WTC11 (cell line): ENCODE measurements at regions not wholly inside any gene's neighbourhood (a gene's known extent, or its start where the extent isn't known, plus 50 kb on each side); places are given as distances from the start of the nearest gene placed in this dataset.

ENCODE experiments used
- ATAC-seq: fragments of 200-7000 bp; cut with Tn5 transposase; 2 replicates; pipeline ENCODE4 v1.10.0; 2021; ENCODE audit warnings: mild to moderate bottlenecking, moderate library complexity
- CTCF ChIA-PET: fragments of 300-600 bp; sonication (Branson Sonifier 250); formaldehyde crosslinking; loops from one replicate; lab custom pipeline; 2021; ENCODE audit warnings: antibody characterized with exemption; lab: Charles Lee
- POLR2A ChIA-PET: fragments of 350-600 bp; sonication (Branson Sonifier 250); formaldehyde crosslinking; loops from one replicate; lab custom pipeline; 2021; ENCODE audit warnings: antibody characterized with exemption; lab: Charles Lee
- DNase-seq: peaks from one replicate; pipeline ENCODE4 v3.0.0; 2021; ENCODE audit warnings: low spot score
- H3K27ac Mint-ChIP-seq: 2 replicates; pipeline ENCODE4 v1.8.0; 2021; ENCODE audit warnings: mixed read lengths
- H3K27me3 Mint-ChIP-seq: 2 replicates; pipeline ENCODE4 v1.8.0; 2021; ENCODE audit warnings: low read depth, mild to moderate bottlenecking, moderate library complexity, mixed read lengths
- H3K36me3 Mint-ChIP-seq: 2 replicates; pipeline ENCODE4 v1.8.0; 2021; ENCODE audit warnings: mixed read lengths
- H3K4me1 Mint-ChIP-seq: 2 replicates; pipeline ENCODE4 v1.8.0; 2022; ENCODE audit warnings: mixed read lengths
- H3K4me3 Mint-ChIP-seq: 2 replicates; pipeline ENCODE4 v1.8.0; 2021; ENCODE audit warnings: mild to moderate bottlenecking, moderate library complexity, mixed read lengths
- H3K9me3 Mint-ChIP-seq: 2 replicates; pipeline ENCODE4 v1.8.0; 2021; ENCODE audit warnings: mixed read lengths
- ATF1 ChIP-seq: sonication (generic); formaldehyde crosslinking; IDR thresholded peaks from 2 replicates; pipeline ENCODE4 v1.8.1; 2023; ENCODE audit warnings: mild to moderate bottlenecking, moderate library complexity, missing genetic modification reagents
- ATF6 ChIP-seq: sonication (generic); formaldehyde crosslinking; IDR thresholded peaks from 2 replicates; pipeline ENCODE4 v1.8.1; 2023; ENCODE audit warnings: mild to moderate bottlenecking, missing genetic modification reagents
- ELF4 ChIP-seq: sonication (generic); formaldehyde crosslinking; IDR thresholded peaks from 2 replicates; pipeline ENCODE4 v1.8.1; 2022; ENCODE audit warnings: low read depth, mild to moderate bottlenecking, moderate library complexity, missing genetic modification reagents
- HMGA2 ChIP-seq: fragments of 250-450 bp; sonication (Bioruptor Pico); IDR thresholded peaks from 2 replicates; pipeline ENCODE4 v1.4.0; 2021; ENCODE audit warnings: mild to moderate bottlenecking, moderate library complexity
- JUN ChIP-seq: sonication (generic); formaldehyde crosslinking; IDR thresholded peaks from 2 replicates; pipeline ENCODE4 v1.8.0; 2023; ENCODE audit warnings: mild to moderate bottlenecking, missing genetic modification reagents
- MXD4 ChIP-seq: fragments of 250-450 bp; sonication (Bioruptor Pico); IDR thresholded peaks from 2 replicates; pipeline ENCODE4 v1.8.0; 2021; ENCODE audit warnings: mild to moderate bottlenecking, moderate library complexity, borderline replicate concordance
- NFATC4 ChIP-seq: fragments of 250-450 bp; sonication (Bioruptor Pico); IDR thresholded peaks from 2 replicates; pipeline ENCODE4 v1.9.0; 2021; ENCODE audit warnings: mild to moderate bottlenecking
- NR1H2 ChIP-seq: sonication (generic); formaldehyde crosslinking; IDR thresholded peaks from 2 replicates; pipeline ENCODE4 v1.9.0; 2021; ENCODE audit warnings: mild to moderate bottlenecking, moderate library complexity, missing genetic modification reagents
- OVOL2 ChIP-seq: fragments of 250-450 bp; sonication (Bioruptor Pico); IDR thresholded peaks from 2 replicates; pipeline ENCODE4 v1.9.0; 2021; ENCODE audit warnings: mild to moderate bottlenecking, borderline replicate concordance
- SMAD4 ChIP-seq: sonication (generic); formaldehyde crosslinking; IDR thresholded peaks from 2 replicates; pipeline ENCODE4 v1.8.0; 2022; ENCODE audit warnings: mild to moderate bottlenecking, missing genetic modification reagents
- TEAD4 ChIP-seq: sonication (generic); formaldehyde crosslinking; IDR thresholded peaks from 2 replicates; pipeline ENCODE4 v1.8.0; 2022; ENCODE audit warnings: mild to moderate bottlenecking, missing genetic modification reagents
- ZBTB21 ChIP-seq: sonication (generic); formaldehyde crosslinking; IDR thresholded peaks from 2 replicates; pipeline ENCODE4 v1.8.1; 2023; ENCODE audit warnings: mild to moderate bottlenecking, missing genetic modification reagents, borderline replicate concordance
- ZNF138 ChIP-seq: sonication (generic); formaldehyde crosslinking; conservative IDR thresholded peaks from 2 replicates; pipeline ENCODE4 v1.8.1; 2022; ENCODE audit warnings: mild to moderate bottlenecking, moderate library complexity, missing genetic modification reagents
- ZNF219 ChIP-seq: sonication (generic); formaldehyde crosslinking; IDR thresholded peaks from 2 replicates; pipeline ENCODE4 v1.8.0; 2023; ENCODE audit warnings: missing genetic modification reagents, mild to moderate bottlenecking, borderline replicate concordance
- ZNF232 ChIP-seq: sonication (generic); formaldehyde crosslinking; IDR thresholded peaks from 2 replicates; pipeline ENCODE4 v1.8.0; 2022; ENCODE audit warnings: mild to moderate bottlenecking, missing genetic modification reagents
- ZNF263 ChIP-seq: sonication (generic); formaldehyde crosslinking; IDR thresholded peaks from 2 replicates; pipeline ENCODE4 v1.8.1; 2022; ENCODE audit warnings: low read depth, mild to moderate bottlenecking, moderate library complexity, missing genetic modification reagents
- TF ChIP-seq, protein P1 (sequence below): sonication (generic); formaldehyde crosslinking; IDR thresholded peaks from 2 replicates; pipeline ENCODE4 v1.8.1; 2022; ENCODE audit warnings: low read depth, mild to moderate bottlenecking, moderate library complexity, missing genetic modification reagents, borderline replicate concordance
- TF ChIP-seq, protein P2 (sequence below): sonication (generic); formaldehyde crosslinking; IDR thresholded peaks from 2 replicates; pipeline ENCODE4 v1.8.0; 2022; ENCODE audit warnings: missing genetic modification reagents
- TF ChIP-seq, protein P3 (sequence below): fragments of 250-450 bp; sonication (Bioruptor Pico); IDR thresholded peaks from 2 replicates; pipeline ENCODE4 v1.8.0; 2021; ENCODE audit warnings: mild to moderate bottlenecking
- TF ChIP-seq, protein P4 (sequence below): sonication (generic); formaldehyde crosslinking; IDR thresholded peaks from 2 replicates; pipeline ENCODE4 v1.8.0; 2022; ENCODE audit warnings: mild to moderate bottlenecking, missing genetic modification reagents

GRCh38 chr1:209160230-209160629, 423.3 kb upstream of the CAMK1G start (continued):
- TF ChIP-seq, protein P1, sequence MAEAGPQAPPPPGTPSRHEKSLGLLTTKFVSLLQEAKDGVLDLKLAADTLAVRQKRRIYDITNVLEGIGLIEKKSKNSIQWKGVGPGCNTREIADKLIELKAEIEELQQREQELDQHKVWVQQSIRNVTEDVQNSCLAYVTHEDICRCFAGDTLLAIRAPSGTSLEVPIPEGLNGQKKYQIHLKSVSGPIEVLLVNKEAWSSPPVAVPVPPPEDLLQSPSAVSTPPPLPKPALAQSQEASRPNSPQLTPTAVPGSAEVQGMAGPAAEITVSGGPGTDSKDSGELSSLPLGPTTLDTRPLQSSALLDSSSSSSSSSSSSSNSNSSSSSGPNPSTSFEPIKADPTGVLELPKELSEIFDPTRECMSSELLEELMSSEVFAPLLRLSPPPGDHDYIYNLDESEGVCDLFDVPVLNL (CRISPR knock-in tag), result no peak
- TF ChIP-seq ATF1 (CRISPR knock-in tag), result no peak
- TF ChIP-seq ZNF219 (CRISPR knock-in tag), result no peak

GRCh38 chr1:209162651-209163050, 420.9 kb upstream of the CAMK1G start:
- no peaks in the 10 kb centered on the region; the same call in 1 of the 2 replicates for H3K27me3 Mint-ChIP-seq
- POLR2A ChIA-PET, result interaction anchor here (0.7 kb wide), 1 partner anchor 625 kb away, joined by 3 read pairs; no protein-coding TSS in a partner anchor
- no peak overlapping the region for H3K27ac Mint-ChIP-seq
- H3K9me3 Mint-ChIP-seq, result peaks cover 19% of the 10 kb centered on the region
- TF ChIP-seq ZBTB21 (CRISPR knock-in tag) (no peak), OVOL2 (no peak), ZNF138 (CRISPR knock-in tag) (no peak), MXD4 (CRISPR knock-in tag) (no peak), NR1H2 (CRISPR knock-in tag) (no peak), ELF4 (CRISPR knock-in tag) (no peak), ZNF232 (CRISPR knock-in tag) (no peak), JUN (CRISPR knock-in tag) (no peak), ATF6 (CRISPR knock-in tag) (no peak), SMAD4 (CRISPR knock-in tag) (no peak), HMGA2 (CRISPR knock-in tag) (no peak), ZNF263 (CRISPR knock-in tag) (no peak), NFATC4 (CRISPR knock-in tag) (no peak), TEAD4 (no peak)
- TF ChIP-seq, protein P2, sequence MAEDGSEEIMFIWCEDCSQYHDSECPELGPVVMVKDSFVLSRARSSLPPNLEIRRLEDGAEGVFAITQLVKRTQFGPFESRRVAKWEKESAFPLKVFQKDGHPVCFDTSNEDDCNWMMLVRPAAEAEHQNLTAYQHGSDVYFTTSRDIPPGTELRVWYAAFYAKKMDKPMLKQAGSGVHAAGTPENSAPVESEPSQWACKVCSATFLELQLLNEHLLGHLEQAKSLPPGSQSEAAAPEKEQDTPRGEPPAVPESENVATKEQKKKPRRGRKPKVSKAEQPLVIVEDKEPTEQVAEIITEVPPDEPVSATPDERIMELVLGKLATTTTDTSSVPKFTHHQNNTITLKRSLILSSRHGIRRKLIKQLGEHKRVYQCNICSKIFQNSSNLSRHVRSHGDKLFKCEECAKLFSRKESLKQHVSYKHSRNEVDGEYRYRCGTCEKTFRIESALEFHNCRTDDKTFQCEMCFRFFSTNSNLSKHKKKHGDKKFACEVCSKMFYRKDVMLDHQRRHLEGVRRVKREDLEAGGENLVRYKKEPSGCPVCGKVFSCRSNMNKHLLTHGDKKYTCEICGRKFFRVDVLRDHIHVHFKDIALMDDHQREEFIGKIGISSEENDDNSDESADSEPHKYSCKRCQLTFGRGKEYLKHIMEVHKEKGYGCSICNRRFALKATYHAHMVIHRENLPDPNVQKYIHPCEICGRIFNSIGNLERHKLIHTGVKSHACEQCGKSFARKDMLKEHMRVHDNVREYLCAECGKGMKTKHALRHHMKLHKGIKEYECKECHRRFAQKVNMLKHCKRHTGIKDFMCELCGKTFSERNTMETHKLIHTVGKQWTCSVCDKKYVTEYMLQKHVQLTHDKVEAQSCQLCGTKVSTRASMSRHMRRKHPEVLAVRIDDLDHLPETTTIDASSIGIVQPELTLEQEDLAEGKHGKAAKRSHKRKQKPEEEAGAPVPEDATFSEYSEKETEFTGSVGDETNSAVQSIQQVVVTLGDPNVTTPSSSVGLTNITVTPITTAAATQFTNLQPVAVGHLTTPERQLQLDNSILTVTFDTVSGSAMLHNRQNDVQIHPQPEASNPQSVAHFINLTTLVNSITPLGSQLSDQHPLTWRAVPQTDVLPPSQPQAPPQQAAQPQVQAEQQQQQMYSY (CRISPR knock-in tag), result no peak
- TF ChIP-seq, protein P3, sequence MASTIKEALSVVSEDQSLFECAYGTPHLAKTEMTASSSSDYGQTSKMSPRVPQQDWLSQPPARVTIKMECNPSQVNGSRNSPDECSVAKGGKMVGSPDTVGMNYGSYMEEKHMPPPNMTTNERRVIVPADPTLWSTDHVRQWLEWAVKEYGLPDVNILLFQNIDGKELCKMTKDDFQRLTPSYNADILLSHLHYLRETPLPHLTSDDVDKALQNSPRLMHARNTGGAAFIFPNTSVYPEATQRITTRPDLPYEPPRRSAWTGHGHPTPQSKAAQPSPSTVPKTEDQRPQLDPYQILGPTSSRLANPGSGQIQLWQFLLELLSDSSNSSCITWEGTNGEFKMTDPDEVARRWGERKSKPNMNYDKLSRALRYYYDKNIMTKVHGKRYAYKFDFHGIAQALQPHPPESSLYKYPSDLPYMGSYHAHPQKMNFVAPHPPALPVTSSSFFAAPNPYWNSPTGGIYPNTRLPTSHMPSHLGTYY (CRISPR knock-in tag), result no peak
- TF ChIP-seq, protein P4, sequence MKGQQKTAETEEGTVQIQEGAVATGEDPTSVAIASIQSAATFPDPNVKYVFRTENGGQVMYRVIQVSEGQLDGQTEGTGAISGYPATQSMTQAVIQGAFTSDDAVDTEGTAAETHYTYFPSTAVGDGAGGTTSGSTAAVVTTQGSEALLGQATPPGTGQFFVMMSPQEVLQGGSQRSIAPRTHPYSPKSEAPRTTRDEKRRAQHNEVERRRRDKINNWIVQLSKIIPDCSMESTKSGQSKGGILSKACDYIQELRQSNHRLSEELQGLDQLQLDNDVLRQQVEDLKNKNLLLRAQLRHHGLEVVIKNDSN, result no peak
- peaks cover 30% of the 10 kb centered on the region for H3K4me1 Mint-ChIP-seq
- H3K4me3 Mint-ChIP-seq, result no peak overlapping the region
- peaks cover 14% of the 10 kb centered on the region for H3K36me3 Mint-ChIP-seq
- ATAC-seq (no peak), DNase-seq (no peak)
- CTCF ChIA-PET, result no interaction called here
